ENCODE measurements at regions not wholly inside any gene's neighbourhood (a gene's known extent, or its start where the extent isn't known, plus 50 kb on each side); places are given as distances from the start of the nearest gene placed in this dataset.

DNA sequence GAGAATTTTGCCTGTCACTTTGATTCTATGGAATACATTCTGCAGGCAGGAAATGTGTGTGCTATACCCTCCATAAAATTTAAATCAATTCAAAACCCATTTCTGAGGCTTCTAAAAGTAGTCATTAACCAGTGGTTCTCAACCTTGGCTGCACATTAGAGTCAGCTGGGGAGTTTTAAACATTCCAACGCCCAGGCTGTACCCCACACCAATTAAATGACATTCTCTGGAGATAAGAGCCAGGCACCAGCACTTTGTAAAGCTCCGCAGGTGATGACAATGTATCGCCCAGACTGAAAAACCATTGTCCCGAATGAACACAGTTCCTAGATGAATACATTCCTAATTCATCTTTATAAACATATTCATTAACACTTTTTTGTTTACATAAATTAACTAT lies 110.6 kb upstream of the MB21D2 start:
- TF ChIP-seq, protein P1, sequence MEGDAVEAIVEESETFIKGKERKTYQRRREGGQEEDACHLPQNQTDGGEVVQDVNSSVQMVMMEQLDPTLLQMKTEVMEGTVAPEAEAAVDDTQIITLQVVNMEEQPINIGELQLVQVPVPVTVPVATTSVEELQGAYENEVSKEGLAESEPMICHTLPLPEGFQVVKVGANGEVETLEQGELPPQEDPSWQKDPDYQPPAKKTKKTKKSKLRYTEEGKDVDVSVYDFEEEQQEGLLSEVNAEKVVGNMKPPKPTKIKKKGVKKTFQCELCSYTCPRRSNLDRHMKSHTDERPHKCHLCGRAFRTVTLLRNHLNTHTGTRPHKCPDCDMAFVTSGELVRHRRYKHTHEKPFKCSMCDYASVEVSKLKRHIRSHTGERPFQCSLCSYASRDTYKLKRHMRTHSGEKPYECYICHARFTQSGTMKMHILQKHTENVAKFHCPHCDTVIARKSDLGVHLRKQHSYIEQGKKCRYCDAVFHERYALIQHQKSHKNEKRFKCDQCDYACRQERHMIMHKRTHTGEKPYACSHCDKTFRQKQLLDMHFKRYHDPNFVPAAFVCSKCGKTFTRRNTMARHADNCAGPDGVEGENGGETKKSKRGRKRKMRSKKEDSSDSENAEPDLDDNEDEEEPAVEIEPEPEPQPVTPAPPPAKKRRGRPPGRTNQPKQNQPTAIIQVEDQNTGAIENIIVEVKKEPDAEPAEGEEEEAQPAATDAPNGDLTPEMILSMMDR (conservative IDR thresholded peaks at IDR 0.05 in 1 of 2, IDR thresholded peaks at IDR 0.05 in 1 of 2; ENCODE audit: low read depth in 1 of 2, low read length in 2 of 2) = no peak
- TF ChIP-seq EZH2 (IDR thresholded peaks at IDR 0.05; ENCODE audit: low read length, missing control alignments) = no peak

Measured in fibroblast of lung (primary cell).